ENCODE measurements at regions not wholly inside any gene's neighbourhood (a gene's known extent, or its start where the extent isn't known, plus 50 kb on each side); places are given as distances from the start of the nearest gene placed in this dataset.

- no peak for DNase-seq (ENCODE audit: low read depth in 2 of 2)
These were observed 62.8 kb upstream of the BLID start for GRCh38 chr11:122178795-122179194.

GRCh38 chr11:122177238-122177637, 61.2 kb upstream of the BLID start:
- no peak for DNase-seq (ENCODE audit: low read depth in 2 of 2)

GRCh38 chr11:122176651-122177050, 60.6 kb upstream of the BLID start:
- DNase-seq (ENCODE audit: low read depth in 2 of 2), result no peak

GRCh38 chr11:122175306-122175705, 59.3 kb upstream of the BLID start:
- no peak for DNase-seq (ENCODE audit: low read depth in 2 of 2)

GRCh38 chr11:122173587-122173986, 57.6 kb upstream of the BLID start:
- no peak for DNase-seq (ENCODE audit: low read depth in 2 of 2)

- no peak for DNase-seq (ENCODE audit: low read depth in 2 of 2)
These were observed 57.0 kb upstream of the BLID start for GRCh38 chr11:122173074-122173450.

GRCh38 chr11:122172352-122173073, 56.5 kb upstream of the BLID start:
- DNase-seq (ENCODE audit: low read depth in 2 of 2), result no peak

- no peak for DNase-seq (ENCODE audit: low read depth in 2 of 2)
These were observed 54.9 kb upstream of the BLID start for GRCh38 chr11:122170815-122171475.

GRCh38 chr11:122168218-122168617, 52.2 kb upstream of the BLID start:
- DNase-seq (ENCODE audit: low read depth in 2 of 2), result no peak

GRCh38 chr11:122167100-122167499, 51.1 kb upstream of the BLID start:
- peak; percentile 64 to 68 for DNase-seq (ENCODE audit: low read depth in 2 of 2)

- no peak for DNase-seq (ENCODE audit: low read depth in 2 of 2)
These were observed 49.8 kb upstream of the BLID start for GRCh38 chr11:122165607-122166371.

Data from fibroblast of skin of left quadriceps (primary cell).